ENCODE measurements at regions not wholly inside any gene's neighbourhood (a gene's known extent, or its start where the extent isn't known, plus 50 kb on each side); places are given as distances from the start of the nearest gene placed in this dataset.

GRCh38 chr5:51013036-51013435, 346.6 kb downstream of the PARP8 start:
- H3F3A ChIP-seq (ENCODE audit: insufficient read depth): no peaks in the 10 kb centered on the region
- no peak for TF ChIP-seq EZH2 (IDR thresholded peaks at IDR 0.05; ENCODE audit: insufficient read depth, poor library complexity, severe bottlenecking)
- no peak for TF ChIP-seq EZH2phosphoT487 (IDR thresholded peaks at IDR 0.05; ENCODE audit: insufficient read depth, low read depth)
- WGBS, 2 experiments (ENCODE audit: low coverage in 1 of 2, low lambda C conversion rate in 2 of 2, missing lambda C conversion rate in 2 of 2): 45 to 47% methylated on average over 2 of the region's 2 CpGs
- H3K4me2 ChIP-seq (ENCODE audit: unreplicated experiment): no peak overlapping the region
- no peak overlapping the region for H3K27ac ChIP-seq
- H3K4me3 ChIP-seq: no peak overlapping the region
- no peak overlapping the region for H3K9ac ChIP-seq
- H4K20me1 ChIP-seq (ENCODE audit: insufficient read depth): no peaks in the 10 kb centered on the region
- H3K27me3 ChIP-seq (replicated peaks; ENCODE audit: insufficient read depth): no peaks in the 10 kb centered on the region
- H3K4me1 ChIP-seq (ENCODE audit: insufficient read depth): no peaks in the 10 kb centered on the region
- H3K9me2 ChIP-seq (ENCODE audit: insufficient read depth): no peaks in the 10 kb centered on the region
- H3K9me3 ChIP-seq (ENCODE audit: low read depth): no peaks in the 10 kb centered on the region
- no peak overlapping the region for H2AFZ ChIP-seq
- in situ Hi-C loops (cut with MboI): no loop called here
- H3K79me2 ChIP-seq (ENCODE audit: insufficient read depth): no peaks in the 10 kb centered on the region
- DNase-seq: no peak
- H3K36me3 ChIP-seq (ENCODE audit: low read depth): no peaks in the 10 kb centered on the region

GRCh38 chr5:51018423-51018822, 352.0 kb downstream of the PARP8 start:
- Histone ChIP-seq H3K79me2 (ENCODE audit: insufficient read depth) (no peaks in the 10 kb centered on the region), H3K27me3 (replicated peaks; ENCODE audit: insufficient read depth) (no peaks in the 10 kb centered on the region), H2AFZ (no peak overlapping the region), H3K4me3 (no peak overlapping the region), H3K9me2 (ENCODE audit: insufficient read depth) (0 out of 2 replicates have a peak, but pooled peaks cover 3% of the 10 kb centered on the region), H3K9ac (no peak overlapping the region), H3K4me1 (ENCODE audit: insufficient read depth) (no peaks in the 10 kb centered on the region), H3K4me2 (ENCODE audit: unreplicated experiment) (no peak overlapping the region), H3K36me3 (ENCODE audit: low read depth) (no peaks in the 10 kb centered on the region), H3K27ac (no peak overlapping the region), H3F3A (ENCODE audit: insufficient read depth) (no peaks in the 10 kb centered on the region), H3K9me3 (ENCODE audit: low read depth) (no peaks in the 10 kb centered on the region), H4K20me1 (ENCODE audit: insufficient read depth) (no peaks in the 10 kb centered on the region)
- TF ChIP-seq EZH2phosphoT487 (IDR thresholded peaks at IDR 0.05; ENCODE audit: insufficient read depth, low read depth) (no peak), EZH2 (IDR thresholded peaks at IDR 0.05; ENCODE audit: insufficient read depth, poor library complexity, severe bottlenecking) (no peak)
- WGBS, 2 experiments (ENCODE audit: low coverage in 1 of 2, low lambda C conversion rate in 2 of 2, missing lambda C conversion rate in 2 of 2): 64 to 76% methylated on average over 2 of the region's 2 CpGs
- no peak for DNase-seq
- in situ Hi-C loops (cut with MboI): no loop called here

- in situ Hi-C loops (cut with MboI): no loop called here
- no peaks in the 10 kb centered on the region for H3K27me3 ChIP-seq (replicated peaks; ENCODE audit: insufficient read depth)
- H2AFZ ChIP-seq: no peak overlapping the region
- no peaks in the 10 kb centered on the region for H3K4me1 ChIP-seq (ENCODE audit: insufficient read depth)
- no peak for DNase-seq
- H3K4me2 ChIP-seq (ENCODE audit: unreplicated experiment): no peak overlapping the region
- H3K27ac ChIP-seq: no peak overlapping the region
- no peak overlapping the region for H3K4me3 ChIP-seq
- TF ChIP-seq EZH2phosphoT487 (IDR thresholded peaks at IDR 0.05; ENCODE audit: insufficient read depth, low read depth): no peak
- TF ChIP-seq EZH2 (IDR thresholded peaks at IDR 0.05; ENCODE audit: insufficient read depth, poor library complexity, severe bottlenecking): no peak
- no peaks in the 10 kb centered on the region for H3K79me2 ChIP-seq (ENCODE audit: insufficient read depth)
- no peaks in the 10 kb centered on the region for H3F3A ChIP-seq (ENCODE audit: insufficient read depth)
- H4K20me1 ChIP-seq (ENCODE audit: insufficient read depth): no peaks in the 10 kb centered on the region
- H3K36me3 ChIP-seq (ENCODE audit: low read depth): no peaks in the 10 kb centered on the region
- no peaks in the 10 kb centered on the region for H3K9me3 ChIP-seq (ENCODE audit: low read depth)
- H3K9me2 ChIP-seq (ENCODE audit: insufficient read depth): no peaks in the 10 kb centered on the region
- H3K9ac ChIP-seq: no peak overlapping the region
These were observed 357.8 kb downstream of the PARP8 start for GRCh38 chr5:51024263-51024662.

- Histone ChIP-seq H4K20me1 (ENCODE audit: insufficient read depth) (no peaks in the 10 kb centered on the region), H3K4me3 (no peak overlapping the region), H3K9me3 (ENCODE audit: low read depth) (no peaks in the 10 kb centered on the region), H3K79me2 (ENCODE audit: insufficient read depth) (no peaks in the 10 kb centered on the region), H2AFZ (no peak overlapping the region), H3K4me1 (ENCODE audit: insufficient read depth) (no peaks in the 10 kb centered on the region), H3K9ac (no peak overlapping the region), H3K36me3 (ENCODE audit: low read depth) (no peaks in the 10 kb centered on the region), H3K4me2 (ENCODE audit: unreplicated experiment) (no peak overlapping the region), H3F3A (ENCODE audit: insufficient read depth) (no peaks in the 10 kb centered on the region), H3K27me3 (replicated peaks; ENCODE audit: insufficient read depth) (no peaks in the 10 kb centered on the region), H3K9me2 (ENCODE audit: insufficient read depth) (no peaks in the 10 kb centered on the region), H3K27ac (no peak overlapping the region)
- 0% methylated on average over 1 of the region's 1 CpG for WGBS, 2 experiments (ENCODE audit: low coverage in 1 of 2, low lambda C conversion rate in 2 of 2, missing lambda C conversion rate in 2 of 2)
- no peak for DNase-seq
- in situ Hi-C loops (cut with MboI): no loop called here
- TF ChIP-seq EZH2phosphoT487 (IDR thresholded peaks at IDR 0.05; ENCODE audit: insufficient read depth, low read depth) (no peak), EZH2 (IDR thresholded peaks at IDR 0.05; ENCODE audit: insufficient read depth, poor library complexity, severe bottlenecking) (no peak)
These were observed 356.0 kb upstream of the ISL1 start for GRCh38 chr5:51027271-51027670.

GRCh38 chr5:51028394-51028793, 354.9 kb upstream of the ISL1 start:
- H3K4me1 ChIP-seq (ENCODE audit: insufficient read depth): no peaks in the 10 kb centered on the region
- H3K9me2 ChIP-seq (ENCODE audit: insufficient read depth): no peaks in the 10 kb centered on the region
- no peaks in the 10 kb centered on the region for H3K36me3 ChIP-seq (ENCODE audit: low read depth)
- H3K27me3 ChIP-seq (replicated peaks; ENCODE audit: insufficient read depth): no peaks in the 10 kb centered on the region
- no peak overlapping the region for H3K27ac ChIP-seq
- no peaks in the 10 kb centered on the region for H3F3A ChIP-seq (ENCODE audit: insufficient read depth)
- H3K9ac ChIP-seq: no peak overlapping the region
- H4K20me1 ChIP-seq (ENCODE audit: insufficient read depth): no peaks in the 10 kb centered on the region
- H2AFZ ChIP-seq: no peak overlapping the region
- H3K4me2 ChIP-seq (ENCODE audit: unreplicated experiment): no peak overlapping the region
- no peak overlapping the region for H3K4me3 ChIP-seq
- no peak for DNase-seq
- H3K79me2 ChIP-seq (ENCODE audit: insufficient read depth): no peaks in the 10 kb centered on the region
- 0% methylated on average over 1 of the region's 1 CpG for WGBS, 2 experiments (ENCODE audit: low coverage in 1 of 2, low lambda C conversion rate in 2 of 2, missing lambda C conversion rate in 2 of 2)
- TF ChIP-seq EZH2 (IDR thresholded peaks at IDR 0.05; ENCODE audit: insufficient read depth, poor library complexity, severe bottlenecking) (no peak), EZH2phosphoT487 (IDR thresholded peaks at IDR 0.05; ENCODE audit: insufficient read depth, low read depth) (no peak)
- in situ Hi-C loops (cut with MboI): no loop called here
- H3K9me3 ChIP-seq (ENCODE audit: low read depth): no peaks in the 10 kb centered on the region
